K562 (cell line): ENCODE measurements at regions not wholly inside any gene's neighbourhood (a gene's known extent, or its start where the extent isn't known, plus 50 kb on each side); places are given as distances from the start of the nearest gene placed in this dataset.

Source experiments
- BRCA1 ChIP-seq, 2 experiments: fragments of 450-650 bp in 1 of 2; sonication (generic) in 1 of 2; formaldehyde crosslinking in 1 of 2; IDR thresholded peaks; 2 replicates each; pipeline versions ENCODE4 v1.5.0 to v1.6.1; 2017 to 2020; ENCODE audit warnings: mild to moderate bottlenecking in 1 of 2, missing genetic modification reagents in 1 of 2
- HSF4 ChIP-seq: fragments of 250-450 bp; sonication (Bioruptor Pico); IDR thresholded peaks from 2 replicates; pipeline ENCODE4 v2.1.2; 2022; ENCODE audit warnings: mild to moderate bottlenecking, moderate library complexity, borderline replicate concordance
- RBM34 ChIP-seq: fragments of 200-400 bp; formaldehyde crosslinking; IDR thresholded peaks from 2 replicates; pipeline ENCODE4 v1.6.1; 2018; ENCODE audit warnings: low read length, borderline replicate concordance; ENCODE audit not compliant: insufficient read depth
- SIRT6 ChIP-seq: IDR thresholded peaks from one replicate; pipeline ENCODE4 v1.6.1; 2012; ENCODE audit warnings: low read depth, mild to moderate bottlenecking, control low read depth, inconsistent platforms, low read length, moderate library complexity
- SP1 ChIP-seq: sonication (generic); formaldehyde crosslinking; IDR thresholded peaks from 2 replicates; pipeline ENCODE4 v1.8.1; 2022; ENCODE audit warnings: mild to moderate bottlenecking, missing genetic modification reagents
- TBP ChIP-seq: optimal IDR thresholded peaks from 2 replicates; pipeline ENCODE3; 2011; ENCODE audit warnings: low read depth, low read length, improper control_type of control experiment
- TF ChIP-seq, protein P1 (sequence below), 3 experiments: IDR thresholded peaks in 2 of 3; conservative IDR thresholded peaks in 1 of 3; 2 replicates each; pipeline ENCODE4 v1.5.1; 2011 to 2012; ENCODE audit warnings: low read length in 3 of 3, mild to moderate bottlenecking in 3 of 3, control low read depth in 2 of 3, improper control_type of control experiment in 1 of 3, inconsistent platforms in 1 of 3, low read depth in 1 of 3, mixed read lengths in 1 of 3, moderate library complexity in 1 of 3; ENCODE audit not compliant: insufficient read depth in 2 of 3
- TF ChIP-seq, protein P2 (sequence below): sonication (generic); formaldehyde crosslinking; IDR thresholded peaks from 2 replicates; pipeline ENCODE4 v1.8.1; 2022; ENCODE audit warnings: missing genetic modification reagents

DNA sequence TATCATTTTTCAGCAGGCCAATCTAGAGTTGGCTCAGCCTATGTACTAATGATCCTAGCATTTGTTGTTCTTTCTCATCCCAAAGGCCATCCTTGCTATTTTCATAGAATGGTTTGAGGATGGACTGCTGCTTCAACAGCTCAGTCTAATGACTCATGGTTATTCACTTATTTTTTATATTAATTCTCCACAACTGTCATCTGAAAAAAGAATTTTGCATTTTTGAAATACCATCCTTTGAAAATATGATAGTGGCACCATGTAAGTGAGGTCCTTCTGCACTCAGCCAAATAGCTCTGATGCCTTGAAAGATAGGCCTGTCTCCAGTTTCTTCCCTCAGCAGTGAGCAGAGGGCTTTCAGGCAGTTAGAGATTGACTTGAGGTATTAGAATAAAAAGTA, 377.5 kb downstream of the LMO4 start:
- TF ChIP-seq TBP (no peak), SIRT6 (no peak), HSF4 (CRISPR knock-in tag) (no peak), RBM34 (no peak), SP1 (no peak), BRCA1 (IDR thresholded peaks at IDR 0.05) (no peak), BRCA1 (CRISPR knock-in tag; IDR thresholded peaks at IDR 0.05) (no peak)
- TF ChIP-seq, protein P1, sequence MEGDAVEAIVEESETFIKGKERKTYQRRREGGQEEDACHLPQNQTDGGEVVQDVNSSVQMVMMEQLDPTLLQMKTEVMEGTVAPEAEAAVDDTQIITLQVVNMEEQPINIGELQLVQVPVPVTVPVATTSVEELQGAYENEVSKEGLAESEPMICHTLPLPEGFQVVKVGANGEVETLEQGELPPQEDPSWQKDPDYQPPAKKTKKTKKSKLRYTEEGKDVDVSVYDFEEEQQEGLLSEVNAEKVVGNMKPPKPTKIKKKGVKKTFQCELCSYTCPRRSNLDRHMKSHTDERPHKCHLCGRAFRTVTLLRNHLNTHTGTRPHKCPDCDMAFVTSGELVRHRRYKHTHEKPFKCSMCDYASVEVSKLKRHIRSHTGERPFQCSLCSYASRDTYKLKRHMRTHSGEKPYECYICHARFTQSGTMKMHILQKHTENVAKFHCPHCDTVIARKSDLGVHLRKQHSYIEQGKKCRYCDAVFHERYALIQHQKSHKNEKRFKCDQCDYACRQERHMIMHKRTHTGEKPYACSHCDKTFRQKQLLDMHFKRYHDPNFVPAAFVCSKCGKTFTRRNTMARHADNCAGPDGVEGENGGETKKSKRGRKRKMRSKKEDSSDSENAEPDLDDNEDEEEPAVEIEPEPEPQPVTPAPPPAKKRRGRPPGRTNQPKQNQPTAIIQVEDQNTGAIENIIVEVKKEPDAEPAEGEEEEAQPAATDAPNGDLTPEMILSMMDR (IDR thresholded peaks at IDR 0.05 in 2 of 3, conservative IDR thresholded peaks at IDR 0.05 in 1 of 3; ENCODE audit: insufficient read depth in 2 of 3, low read depth in 1 of 3, low read length in 3 of 3) = no peak
- TF ChIP-seq, protein P2, sequence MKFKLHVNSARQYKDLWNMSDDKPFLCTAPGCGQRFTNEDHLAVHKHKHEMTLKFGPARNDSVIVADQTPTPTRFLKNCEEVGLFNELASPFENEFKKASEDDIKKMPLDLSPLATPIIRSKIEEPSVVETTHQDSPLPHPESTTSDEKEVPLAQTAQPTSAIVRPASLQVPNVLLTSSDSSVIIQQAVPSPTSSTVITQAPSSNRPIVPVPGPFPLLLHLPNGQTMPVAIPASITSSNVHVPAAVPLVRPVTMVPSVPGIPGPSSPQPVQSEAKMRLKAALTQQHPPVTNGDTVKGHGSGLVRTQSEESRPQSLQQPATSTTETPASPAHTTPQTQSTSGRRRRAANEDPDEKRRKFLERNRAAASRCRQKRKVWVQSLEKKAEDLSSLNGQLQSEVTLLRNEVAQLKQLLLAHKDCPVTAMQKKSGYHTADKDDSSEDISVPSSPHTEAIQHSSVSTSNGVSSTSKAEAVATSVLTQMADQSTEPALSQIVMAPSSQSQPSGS = no peak
